ENCODE measurements at regions not wholly inside any gene's neighbourhood (a gene's known extent, or its start where the extent isn't known, plus 50 kb on each side); places are given as distances from the start of the nearest gene placed in this dataset.

DNA sequence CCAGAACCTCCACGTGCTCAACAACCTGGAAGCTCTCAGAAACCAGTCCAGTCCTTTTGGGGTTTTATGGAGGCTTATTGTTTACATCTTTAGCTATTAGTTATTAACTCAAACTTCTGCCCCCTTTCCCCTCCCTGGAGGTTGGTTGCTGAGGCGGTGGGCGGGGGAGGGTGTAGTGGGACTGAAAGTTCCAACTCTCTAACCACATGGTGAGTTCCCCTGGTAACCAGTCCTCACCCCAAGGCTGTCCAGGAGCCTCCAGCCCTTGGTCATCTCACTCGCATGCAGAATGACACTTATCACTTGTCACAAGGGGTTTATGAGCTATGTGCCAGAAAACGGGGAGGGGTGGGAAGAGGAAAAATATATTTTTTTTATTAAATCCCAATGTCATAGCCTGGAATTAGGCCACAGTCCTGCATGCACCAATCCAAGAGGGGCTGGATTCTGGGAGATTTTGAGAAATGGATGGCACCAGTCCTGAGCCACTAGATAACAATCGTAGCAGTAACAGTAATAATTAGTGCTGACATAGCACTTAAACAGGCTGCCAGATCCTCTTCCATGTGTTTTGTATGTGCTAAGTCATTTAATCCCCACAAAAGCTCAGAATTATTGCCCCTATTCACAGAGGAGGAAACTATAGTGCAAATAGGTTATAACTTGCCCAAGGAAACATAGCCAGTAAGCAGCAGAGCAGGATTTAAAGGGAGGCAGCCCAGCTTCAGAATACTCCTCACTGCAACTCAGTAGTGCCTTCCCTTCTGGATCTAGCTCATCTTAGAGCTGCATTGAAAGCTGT lies 85.7 kb downstream of the CRYGS start:
- no peak overlapping the region for H3K56ac ChIP-seq (ENCODE audit: low read length)
- no peak overlapping the region for H2AK5ac ChIP-seq (ENCODE audit: low read length)
- DNase-seq: no peak
- no peaks in the 10 kb centered on the region for H3K27me3 ChIP-seq (ENCODE audit: insufficient read depth, low read length, poor library complexity)
- no peak overlapping the region for H3K4me2 ChIP-seq (ENCODE audit: low read length)
- no peaks in the 10 kb centered on the region for H3K79me2 ChIP-seq (ENCODE audit: control insufficient read depth, insufficient read depth, low read length)
- no peak overlapping the region for H4K5ac ChIP-seq (ENCODE audit: low read length)
- H2BK15ac ChIP-seq (replicated peaks; ENCODE audit: low read depth): no peak overlapping the region
- no peak overlapping the region for H3K4me3 ChIP-seq (ENCODE audit: low read length)
- no peak overlapping the region for H3K18ac ChIP-seq (ENCODE audit: low read length)
- no peak overlapping the region for H3K23ac ChIP-seq (ENCODE audit: low read length)
- no CpG with 5 or more reads among the region's 6 CpGs for WGBS (ENCODE audit: extremely low coverage, insufficient coverage, low lambda C conversion rate)
- no peak overlapping the region for H3K27ac ChIP-seq (ENCODE audit: low read depth, low read length)
- H3K4me1 ChIP-seq (ENCODE audit: control insufficient read depth, low read depth, low read length): no peaks in the 10 kb centered on the region
- H3K4ac ChIP-seq (ENCODE audit: low read depth, low read length): no peak overlapping the region
- H2BK5ac ChIP-seq (ENCODE audit: low read length): no peak overlapping the region
- H2BK120ac ChIP-seq (ENCODE audit: low read depth, low read length): no peak overlapping the region
- no peak overlapping the region for H4K8ac ChIP-seq (ENCODE audit: low read depth, low read length)
- H3K79me1 ChIP-seq (ENCODE audit: low read length): no peaks in the 10 kb centered on the region
- H3K9ac ChIP-seq (ENCODE audit: low read length): no peak overlapping the region
- H3K36me3 ChIP-seq (ENCODE audit: control insufficient read depth, insufficient read depth, low read length): no peaks in the 10 kb centered on the region

DNA sequence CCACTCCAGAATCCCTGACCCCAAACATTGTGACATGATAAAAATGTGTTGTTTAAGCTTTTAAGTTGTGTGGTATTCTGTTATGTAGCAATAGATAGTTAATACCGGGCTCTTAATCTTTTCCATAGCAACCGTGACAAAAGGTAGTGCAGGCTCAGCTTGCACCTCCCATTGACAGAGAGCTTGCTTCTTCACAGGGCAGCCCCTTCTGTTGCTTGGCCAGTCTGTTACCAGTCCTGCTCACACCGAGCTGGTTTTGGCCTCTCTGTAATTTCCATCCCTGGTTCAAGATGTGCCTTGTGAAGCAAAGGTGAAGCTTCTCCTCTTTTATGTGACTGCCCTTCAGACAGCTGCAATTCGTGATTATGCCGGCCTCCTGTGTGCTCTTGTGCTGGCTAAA lies 86.9 kb downstream of the CRYGS start:
- no peak overlapping the region for H3K18ac ChIP-seq (ENCODE audit: low read length)
- H2BK120ac ChIP-seq (ENCODE audit: low read depth, low read length): no peak overlapping the region
- no CpG with 5 or more reads among the region's 5 CpGs for WGBS (ENCODE audit: extremely low coverage, insufficient coverage, low lambda C conversion rate)
- H2BK15ac ChIP-seq (replicated peaks; ENCODE audit: low read depth): no peak overlapping the region
- H2AK5ac ChIP-seq (ENCODE audit: low read length): no peak overlapping the region
- no peaks in the 10 kb centered on the region for H3K79me2 ChIP-seq (ENCODE audit: control insufficient read depth, insufficient read depth, low read length)
- no peak for DNase-seq
- no peak overlapping the region for H3K56ac ChIP-seq (ENCODE audit: low read length)
- no peaks in the 10 kb centered on the region for H3K36me3 ChIP-seq (ENCODE audit: control insufficient read depth, insufficient read depth, low read length)
- H3K4me1 ChIP-seq (ENCODE audit: control insufficient read depth, low read depth, low read length): no peaks in the 10 kb centered on the region
- no peaks in the 10 kb centered on the region for H3K27me3 ChIP-seq (ENCODE audit: insufficient read depth, low read length, poor library complexity)
- no peak overlapping the region for H4K5ac ChIP-seq (ENCODE audit: low read length)
- no peak overlapping the region for H3K4me3 ChIP-seq (ENCODE audit: low read length)
- H4K8ac ChIP-seq (ENCODE audit: low read depth, low read length): no peak overlapping the region
- no peak overlapping the region for H2BK5ac ChIP-seq (ENCODE audit: low read length)
- H3K79me1 ChIP-seq (ENCODE audit: low read length): no peaks in the 10 kb centered on the region
- H3K23ac ChIP-seq (ENCODE audit: low read length): no peak overlapping the region
- no peak overlapping the region for H3K9ac ChIP-seq (ENCODE audit: low read length)
- H3K4me2 ChIP-seq (ENCODE audit: low read length): no peak overlapping the region
- no peak overlapping the region for H3K4ac ChIP-seq (ENCODE audit: low read depth, low read length)
- H3K27ac ChIP-seq (ENCODE audit: low read depth, low read length): no peak overlapping the region

DNA sequence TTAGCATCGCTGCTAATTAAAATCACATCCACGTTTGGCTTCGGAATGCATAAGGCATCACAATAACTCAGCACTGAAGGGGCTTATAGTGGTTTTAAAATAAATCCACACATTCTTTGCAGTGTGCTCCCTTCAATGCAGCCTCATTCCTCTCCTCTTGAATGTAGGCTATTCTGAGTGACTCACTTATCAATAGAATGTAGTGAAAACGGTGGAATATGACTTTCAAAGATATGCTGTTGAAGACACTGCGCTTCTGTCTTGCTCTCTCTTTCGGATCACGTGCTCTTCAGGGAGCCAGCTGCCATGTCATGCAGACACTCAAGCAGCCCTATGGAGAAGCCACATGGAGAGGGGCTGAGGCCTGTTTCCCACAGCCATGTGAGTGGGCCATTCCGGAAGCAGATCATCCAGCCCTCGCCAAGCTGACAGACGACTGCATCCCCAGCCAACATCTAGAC lies 87.4 kb downstream of the CRYGS start:
- Histone ChIP-seq H3K27me3 (ENCODE audit: insufficient read depth, low read length, poor library complexity) (no peaks in the 10 kb centered on the region), H3K36me3 (ENCODE audit: control insufficient read depth, insufficient read depth, low read length) (no peaks in the 10 kb centered on the region), H3K4me1 (ENCODE audit: control insufficient read depth, low read depth, low read length) (no peaks in the 10 kb centered on the region), H4K5ac (ENCODE audit: low read length) (no peak overlapping the region), H2BK120ac (ENCODE audit: low read depth, low read length) (no peak overlapping the region), H3K79me1 (ENCODE audit: low read length) (no peaks in the 10 kb centered on the region), H2BK15ac (replicated peaks; ENCODE audit: low read depth) (no peak overlapping the region), H4K8ac (ENCODE audit: low read depth, low read length) (no peak overlapping the region), H2AK5ac (ENCODE audit: low read length) (no peak overlapping the region), H3K4me3 (ENCODE audit: low read length) (no peak overlapping the region), H3K23ac (ENCODE audit: low read length) (no peak overlapping the region), H3K27ac (ENCODE audit: low read depth, low read length) (no peak overlapping the region), H3K56ac (ENCODE audit: low read length) (no peak overlapping the region), H3K18ac (ENCODE audit: low read length) (no peak overlapping the region), H3K79me2 (ENCODE audit: control insufficient read depth, insufficient read depth, low read length) (no peaks in the 10 kb centered on the region), H3K4ac (ENCODE audit: low read depth, low read length) (no peak overlapping the region), H3K4me2 (ENCODE audit: low read length) (no peak overlapping the region), H2BK5ac (ENCODE audit: low read length) (no peak overlapping the region), H3K9ac (ENCODE audit: low read length) (no peak overlapping the region)
- WGBS (ENCODE audit: extremely low coverage, insufficient coverage, low lambda C conversion rate): no CpG with 5 or more reads among the region's 10 CpGs
- DNase-seq: no peak

DNA sequence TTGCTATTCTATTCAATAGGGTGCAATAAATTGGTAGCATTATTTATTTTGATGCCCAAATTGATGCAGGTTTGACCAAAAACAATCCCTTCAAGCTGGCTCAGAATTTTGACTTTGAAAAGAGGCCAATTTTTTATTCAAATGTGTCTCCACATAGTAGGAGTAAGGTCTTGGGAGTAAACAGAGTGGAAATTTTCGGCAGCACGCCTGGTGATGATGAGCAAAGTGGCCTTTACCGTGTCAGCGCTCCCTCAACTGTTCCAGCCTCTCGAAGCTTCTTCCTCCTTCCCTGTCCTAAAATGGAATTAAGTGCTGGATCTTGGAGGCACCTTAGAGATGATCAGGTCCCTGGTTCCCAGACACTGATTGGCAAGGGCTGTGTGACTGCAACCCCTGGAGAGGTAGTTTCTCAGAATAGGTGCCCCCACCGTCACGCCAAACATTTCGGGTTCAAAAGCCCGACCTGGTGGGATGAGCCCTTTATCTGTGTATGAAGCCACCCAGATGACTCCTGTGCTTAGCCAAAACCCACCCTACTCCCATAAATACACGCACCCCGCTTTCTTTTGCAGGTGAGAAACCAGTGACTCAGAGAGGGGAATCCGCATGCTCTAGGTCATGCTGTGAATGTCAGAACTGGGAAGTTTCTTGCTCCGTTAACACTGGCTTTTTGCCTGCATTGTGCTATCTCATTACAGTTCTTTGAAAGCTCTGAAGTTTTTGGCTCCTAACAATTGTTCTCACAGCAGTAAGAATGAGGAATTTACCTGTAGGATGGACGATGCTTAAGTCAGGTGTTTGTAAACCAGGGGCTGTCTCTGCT lies 89.1 kb downstream of the CRYGS start:
- H3K4me2 ChIP-seq (ENCODE audit: low read length): no peak overlapping the region
- no peak overlapping the region for H3K23ac ChIP-seq (ENCODE audit: low read length)
- WGBS (ENCODE audit: extremely low coverage, insufficient coverage, low lambda C conversion rate): no CpG with 5 or more reads among the region's 14 CpGs
- H3K36me3 ChIP-seq (ENCODE audit: control insufficient read depth, insufficient read depth, low read length): no peaks in the 10 kb centered on the region
- H3K4me3 ChIP-seq (ENCODE audit: low read length): no peak overlapping the region
- no peak overlapping the region for H2AK5ac ChIP-seq (ENCODE audit: low read length)
- DNase-seq: peak; percentile 32
- no peak overlapping the region for H3K9ac ChIP-seq (ENCODE audit: low read length)
- H3K79me1 ChIP-seq (ENCODE audit: low read length): no peaks in the 10 kb centered on the region
- no peak overlapping the region for H3K4ac ChIP-seq (ENCODE audit: low read depth, low read length)
- H2BK120ac ChIP-seq (ENCODE audit: low read depth, low read length): no peak overlapping the region
- H4K5ac ChIP-seq (ENCODE audit: low read length): no peak overlapping the region
- H4K8ac ChIP-seq (ENCODE audit: low read depth, low read length): no peak overlapping the region
- H2BK5ac ChIP-seq (ENCODE audit: low read length): no peak overlapping the region
- H3K56ac ChIP-seq (ENCODE audit: low read length): no peak overlapping the region
- H3K27me3 ChIP-seq (ENCODE audit: insufficient read depth, low read length, poor library complexity): no peaks in the 10 kb centered on the region
- H3K4me1 ChIP-seq (ENCODE audit: control insufficient read depth, low read depth, low read length): no peaks in the 10 kb centered on the region
- H3K27ac ChIP-seq (ENCODE audit: low read depth, low read length): no peak overlapping the region
- H2BK15ac ChIP-seq (replicated peaks; ENCODE audit: low read depth): no peak overlapping the region
- no peaks in the 10 kb centered on the region for H3K79me2 ChIP-seq (ENCODE audit: control insufficient read depth, insufficient read depth, low read length)
- H3K18ac ChIP-seq (ENCODE audit: low read length): no peak overlapping the region

DNA sequence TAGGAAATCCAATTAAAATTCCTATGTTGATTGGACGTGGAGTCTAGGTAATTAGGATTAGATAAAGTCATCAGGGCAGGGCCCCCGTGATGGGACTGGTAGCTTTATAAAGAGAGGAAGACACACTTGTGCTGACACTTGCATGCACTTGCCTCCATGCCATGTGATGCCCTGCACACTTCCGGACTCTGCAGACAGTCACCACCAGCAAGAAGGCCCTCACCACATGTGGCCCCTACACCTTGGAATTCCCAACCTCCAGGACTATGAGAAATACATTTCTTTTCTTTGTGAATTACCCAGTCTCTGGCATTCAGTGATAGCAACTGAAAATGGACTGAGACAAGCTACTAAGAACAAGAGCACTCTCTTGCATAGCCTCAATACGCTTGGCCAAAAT lies 90.6 kb downstream of the CRYGS start:
- H4K8ac ChIP-seq (ENCODE audit: low read depth, low read length): no peak overlapping the region
- peak; percentile 36 for DNase-seq

More for the DNA sequence above, 90.6 kb downstream of the CRYGS start:
- no peak overlapping the region for H2BK120ac ChIP-seq (ENCODE audit: low read depth, low read length)
- H2BK15ac ChIP-seq (replicated peaks; ENCODE audit: low read depth): no peak overlapping the region
- no peak overlapping the region for H2AK5ac ChIP-seq (ENCODE audit: low read length)
- H2BK5ac ChIP-seq (ENCODE audit: low read length): no peak overlapping the region
- H3K4me2 ChIP-seq (ENCODE audit: low read length): no peak overlapping the region
- no peak overlapping the region for H3K18ac ChIP-seq (ENCODE audit: low read length)
- no peaks in the 10 kb centered on the region for H3K36me3 ChIP-seq (ENCODE audit: control insufficient read depth, insufficient read depth, low read length)
- no peak overlapping the region for H3K56ac ChIP-seq (ENCODE audit: low read length)
- no peaks in the 10 kb centered on the region for H3K4me1 ChIP-seq (ENCODE audit: control insufficient read depth, low read depth, low read length)
- H3K9ac ChIP-seq (ENCODE audit: low read length): no peak overlapping the region
- H3K79me1 ChIP-seq (ENCODE audit: low read length): no peaks in the 10 kb centered on the region
- no peak overlapping the region for H3K27ac ChIP-seq (ENCODE audit: low read depth, low read length)
- no peaks in the 10 kb centered on the region for H3K79me2 ChIP-seq (ENCODE audit: control insufficient read depth, insufficient read depth, low read length)
- no peak overlapping the region for H3K23ac ChIP-seq (ENCODE audit: low read length)
- no peak overlapping the region for H3K4ac ChIP-seq (ENCODE audit: low read depth, low read length)
- no peak overlapping the region for H4K5ac ChIP-seq (ENCODE audit: low read length)
- H3K27me3 ChIP-seq (ENCODE audit: insufficient read depth, low read length, poor library complexity): no peaks in the 10 kb centered on the region
- H3K4me3 ChIP-seq (ENCODE audit: low read length): no peak overlapping the region
- WGBS (ENCODE audit: extremely low coverage, insufficient coverage, low lambda C conversion rate): no CpG with 5 or more reads among the region's 4 CpGs
